ENCODE measurements at regions not wholly inside any gene's neighbourhood (a gene's known extent, or its start where the extent isn't known, plus 50 kb on each side); places are given as distances from the start of the nearest gene placed in this dataset.

DNA sequence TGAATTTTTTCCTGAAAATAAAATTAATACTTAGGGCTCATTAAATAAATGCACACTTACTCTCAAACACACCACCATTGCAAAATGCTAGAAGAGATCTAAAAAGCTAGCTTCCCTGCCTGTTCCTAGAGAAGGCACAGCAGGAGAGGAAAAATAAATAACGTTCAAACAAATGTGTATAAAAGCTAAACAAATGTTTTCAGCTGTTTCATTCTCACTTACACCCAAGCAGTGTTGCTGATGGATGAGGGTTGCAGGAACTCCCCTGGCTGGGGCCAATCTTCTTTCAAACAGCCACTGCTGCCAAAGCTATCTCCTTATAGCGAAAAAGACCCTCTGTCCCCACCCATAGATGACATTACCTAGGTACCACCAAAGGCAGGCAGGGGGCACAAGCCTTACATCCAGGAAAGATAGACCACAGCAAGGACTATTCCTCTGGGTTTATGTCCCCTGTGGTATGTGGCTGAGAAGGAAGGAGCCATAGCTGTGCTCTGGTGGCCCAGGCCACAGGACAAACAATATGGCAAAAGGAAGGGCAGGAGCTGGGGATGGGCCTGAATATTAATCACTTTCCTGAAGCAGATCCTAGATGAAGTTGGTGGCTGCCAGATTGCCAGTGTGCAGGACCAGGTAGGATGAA, 214.6 kb downstream of the TTC32 start:
- H3K79me1 ChIP-seq (ENCODE audit: insufficient read depth, low read depth, low read length, poor library complexity, severe bottlenecking), result no peaks in the 10 kb centered on the region
- TF ChIP-seq, protein P1, sequence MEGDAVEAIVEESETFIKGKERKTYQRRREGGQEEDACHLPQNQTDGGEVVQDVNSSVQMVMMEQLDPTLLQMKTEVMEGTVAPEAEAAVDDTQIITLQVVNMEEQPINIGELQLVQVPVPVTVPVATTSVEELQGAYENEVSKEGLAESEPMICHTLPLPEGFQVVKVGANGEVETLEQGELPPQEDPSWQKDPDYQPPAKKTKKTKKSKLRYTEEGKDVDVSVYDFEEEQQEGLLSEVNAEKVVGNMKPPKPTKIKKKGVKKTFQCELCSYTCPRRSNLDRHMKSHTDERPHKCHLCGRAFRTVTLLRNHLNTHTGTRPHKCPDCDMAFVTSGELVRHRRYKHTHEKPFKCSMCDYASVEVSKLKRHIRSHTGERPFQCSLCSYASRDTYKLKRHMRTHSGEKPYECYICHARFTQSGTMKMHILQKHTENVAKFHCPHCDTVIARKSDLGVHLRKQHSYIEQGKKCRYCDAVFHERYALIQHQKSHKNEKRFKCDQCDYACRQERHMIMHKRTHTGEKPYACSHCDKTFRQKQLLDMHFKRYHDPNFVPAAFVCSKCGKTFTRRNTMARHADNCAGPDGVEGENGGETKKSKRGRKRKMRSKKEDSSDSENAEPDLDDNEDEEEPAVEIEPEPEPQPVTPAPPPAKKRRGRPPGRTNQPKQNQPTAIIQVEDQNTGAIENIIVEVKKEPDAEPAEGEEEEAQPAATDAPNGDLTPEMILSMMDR (conservative IDR thresholded peaks at IDR 0.05), result no peak
- H3K27me3 ChIP-seq (ENCODE audit: insufficient read depth, low read length), result no peaks in the 10 kb centered on the region
- H3K18ac ChIP-seq (ENCODE audit: insufficient read length, low read depth, low read length), result no peak overlapping the region
- H2BK15ac ChIP-seq (ENCODE audit: low read depth, low read length), result no peak overlapping the region
- no peak overlapping the region for H2BK120ac ChIP-seq (ENCODE audit: low read depth, low read length, poor library complexity, severe bottlenecking)
- H2BK20ac ChIP-seq (ENCODE audit: low read depth, low read length, poor library complexity, severe bottlenecking), result no peak overlapping the region
- H3K27ac ChIP-seq (ENCODE audit: insufficient read length, low read depth, low read length), result no peak overlapping the region
- H3K14ac ChIP-seq (ENCODE audit: insufficient read depth, low read length), result no peak overlapping the region
- no peak overlapping the region for H2AK5ac ChIP-seq (ENCODE audit: insufficient read length, low read length)
- H2BK5ac ChIP-seq (ENCODE audit: insufficient read length, low read length), result no peak overlapping the region
- H3K4ac ChIP-seq (ENCODE audit: low read depth, low read length), result no peak overlapping the region
- H3K4me3 Mint-ChIP-seq, result no peak overlapping the region
- H3K9ac ChIP-seq (ENCODE audit: extremely low read depth, insufficient read length, low read length), result no peak overlapping the region
- no peak overlapping the region for H3T11ph ChIP-seq (ENCODE audit: low read length)
- no peak overlapping the region for H2BK12ac ChIP-seq (ENCODE audit: insufficient read length, low read depth, low read length)
- H4K20me1 ChIP-seq (ENCODE audit: control insufficient read depth, insufficient read depth, insufficient read length), result no peaks in the 10 kb centered on the region
- H3K4me1 Mint-ChIP-seq, result no peaks in the 10 kb centered on the region
- no peaks in the 10 kb centered on the region for H3K9me3 Mint-ChIP-seq
- no peaks in the 10 kb centered on the region for H3K23me2 ChIP-seq (ENCODE audit: insufficient read length, low read depth, low read length, poor library complexity, severe bottlenecking)
- no peaks in the 10 kb centered on the region; the same call in 1 of the 2 replicates for H3K4me1 ChIP-seq (ENCODE audit: insufficient read depth, low read length)
- no peaks in the 10 kb centered on the region for H3K9me3 ChIP-seq (ENCODE audit: control insufficient read depth, low read depth, low read length)
- no peak overlapping the region for H4K8ac ChIP-seq (replicated peaks; ENCODE audit: insufficient read length, low read depth, low read length)
- no peak overlapping the region for H3K56ac ChIP-seq (ENCODE audit: insufficient read length, low read depth, low read length)
- WGBS (ENCODE audit: extremely low coverage, insufficient read length, low lambda C conversion rate), result no CpG with 5 or more reads among the region's 2 CpGs
- H3K36me3 Mint-ChIP-seq (ENCODE audit: insufficient read depth in 1 of 3, low read depth in 3 of 3), result no peaks in the 10 kb centered on the region
- H3K27me3 Mint-ChIP-seq (ENCODE audit: low read depth), result peaks cover 6% of the 10 kb centered on the region
- no peaks in the 10 kb centered on the region for H3K79me2 ChIP-seq (ENCODE audit: insufficient read depth, low read length)
- H3K23ac ChIP-seq (ENCODE audit: insufficient read length, low read depth, low read length), result no peak overlapping the region
- no peak overlapping the region for H3K4me2 ChIP-seq (ENCODE audit: insufficient read depth, insufficient read length, low read length)
- H4K91ac ChIP-seq (ENCODE audit: insufficient read length, low read depth, low read length), result no peak overlapping the region
- peak; percentile 11 for DNase-seq
- H4K5ac ChIP-seq (ENCODE audit: insufficient read length, low read depth, low read length), result no peak overlapping the region
- peak overlapping the region in 1 of 3 experiments; percentile 84; a peak in 1 of 7 replicates for H3K27ac Mint-ChIP-seq
- H2AFZ ChIP-seq (ENCODE audit: low read length), result no peak overlapping the region

Data from H9 (cell line).